Peyer's patch (tissue), 4 donors: ENCODE measurements at regions not wholly inside any gene's neighbourhood (a gene's known extent, or its start where the extent isn't known, plus 50 kb on each side); places are given as distances from the start of the nearest gene placed in this dataset.

Experiments
- DNase-seq, 3 donors: peaks; one replicate each; pipeline ENCODE4 v3.0.0-alpha.2; 2017 to 2019
- H3K27ac ChIP-seq, 4 donors: fragments of 200-600 bp; sonication (generic); one replicate each; pipeline ENCODE4 v1.5.1; 2016 to 2019
- H3K27me3 ChIP-seq, 2 donors: fragments of 200-600 bp; sonication (generic); one replicate each; pipeline ENCODE4 v1.5.1; 2019
- H3K36me3 ChIP-seq, 3 donors: fragments of 200-600 bp; sonication (generic); one replicate each; pipeline ENCODE4 v1.5.1; 2016 to 2019
- H3K4me1 ChIP-seq, 4 donors: fragments of 200-600 bp; sonication (generic); one replicate each; pipeline ENCODE4 v1.5.1; 2016 to 2019
- H3K4me3 ChIP-seq, 4 donors: fragments of 200-600 bp; sonication (generic); 1 replicate in 3 of 4; 2 replicates in 1 of 4; pipeline ENCODE4 v1.5.1; 2016 to 2019; ENCODE audit warnings: mild to moderate bottlenecking in 1 of 4
- H3K9me3 ChIP-seq, 4 donors: fragments of 200-600 bp; sonication (generic); one replicate each; pipeline ENCODE4 v1.5.1; 2016 to 2019; ENCODE audit warnings: mild to moderate bottlenecking in 1 of 4
- POLR2A ChIP-seq, 2 donors: fragments of 450-650 bp; IDR thresholded peaks; one replicate each; pipeline ENCODE4 v1.5.1; 2017; ENCODE audit warnings: antibody characterized with exemption in 2 of 2, mild to moderate bottlenecking in 2 of 2, moderate library complexity in 2 of 2
- TF ChIP-seq, protein P1 (sequence below), 6 experiments: fragments of 450-650 bp in 4 of 6; fragments of 200-600 bp in 2 of 6; sonication (generic) in 1 of 6; IDR thresholded peaks; one replicate each; pipeline ENCODE4 v1.5.1; 2017 to 2019; ENCODE audit warnings: antibody characterized with exemption in 6 of 6, mild to moderate bottlenecking in 3 of 6, moderate library complexity in 1 of 6

DNA sequence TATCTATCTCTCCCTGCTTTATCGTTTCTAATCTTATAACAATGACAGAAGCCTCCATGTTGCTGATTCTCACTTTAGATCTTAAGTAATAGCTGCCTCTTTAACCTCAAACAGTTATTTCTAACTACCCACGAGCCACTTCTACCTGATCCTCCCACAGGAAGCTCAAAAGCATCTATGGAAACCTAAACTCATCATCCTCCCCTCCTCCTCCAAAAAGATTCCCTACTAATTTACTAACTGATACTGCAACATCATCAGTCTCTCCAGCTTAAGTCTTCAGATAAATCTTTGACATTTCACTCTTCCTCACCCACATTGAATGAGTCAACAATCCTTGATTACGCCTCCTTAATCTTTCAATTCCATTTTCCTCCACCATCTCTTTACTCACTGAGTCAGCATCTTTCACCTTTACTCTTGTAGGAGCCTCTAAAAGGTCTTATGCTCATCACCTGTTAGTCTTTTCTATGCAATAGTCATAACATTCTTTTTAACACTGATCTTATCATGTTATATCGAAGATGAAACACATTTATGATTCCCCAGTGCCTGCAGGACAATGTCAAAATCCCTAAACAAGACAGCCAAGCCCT lies 526.7 kb upstream of the CDH4 start:
- H3K4me3 ChIP-seq: no peak overlapping the region
- DNase-seq: no peak
- no peak overlapping the region for H3K27ac ChIP-seq
- H3K36me3 ChIP-seq: no peaks in the 10 kb centered on the region
- TF ChIP-seq, protein P1, sequence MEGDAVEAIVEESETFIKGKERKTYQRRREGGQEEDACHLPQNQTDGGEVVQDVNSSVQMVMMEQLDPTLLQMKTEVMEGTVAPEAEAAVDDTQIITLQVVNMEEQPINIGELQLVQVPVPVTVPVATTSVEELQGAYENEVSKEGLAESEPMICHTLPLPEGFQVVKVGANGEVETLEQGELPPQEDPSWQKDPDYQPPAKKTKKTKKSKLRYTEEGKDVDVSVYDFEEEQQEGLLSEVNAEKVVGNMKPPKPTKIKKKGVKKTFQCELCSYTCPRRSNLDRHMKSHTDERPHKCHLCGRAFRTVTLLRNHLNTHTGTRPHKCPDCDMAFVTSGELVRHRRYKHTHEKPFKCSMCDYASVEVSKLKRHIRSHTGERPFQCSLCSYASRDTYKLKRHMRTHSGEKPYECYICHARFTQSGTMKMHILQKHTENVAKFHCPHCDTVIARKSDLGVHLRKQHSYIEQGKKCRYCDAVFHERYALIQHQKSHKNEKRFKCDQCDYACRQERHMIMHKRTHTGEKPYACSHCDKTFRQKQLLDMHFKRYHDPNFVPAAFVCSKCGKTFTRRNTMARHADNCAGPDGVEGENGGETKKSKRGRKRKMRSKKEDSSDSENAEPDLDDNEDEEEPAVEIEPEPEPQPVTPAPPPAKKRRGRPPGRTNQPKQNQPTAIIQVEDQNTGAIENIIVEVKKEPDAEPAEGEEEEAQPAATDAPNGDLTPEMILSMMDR (IDR thresholded peaks at IDR 0.05): no peak
- no peak for TF ChIP-seq POLR2A (IDR thresholded peaks at IDR 0.05)
- no peaks in the 10 kb centered on the region for H3K4me1 ChIP-seq
- H3K9me3 ChIP-seq: no peaks in the 10 kb centered on the region
- no peaks in the 10 kb centered on the region for H3K27me3 ChIP-seq

DNA sequence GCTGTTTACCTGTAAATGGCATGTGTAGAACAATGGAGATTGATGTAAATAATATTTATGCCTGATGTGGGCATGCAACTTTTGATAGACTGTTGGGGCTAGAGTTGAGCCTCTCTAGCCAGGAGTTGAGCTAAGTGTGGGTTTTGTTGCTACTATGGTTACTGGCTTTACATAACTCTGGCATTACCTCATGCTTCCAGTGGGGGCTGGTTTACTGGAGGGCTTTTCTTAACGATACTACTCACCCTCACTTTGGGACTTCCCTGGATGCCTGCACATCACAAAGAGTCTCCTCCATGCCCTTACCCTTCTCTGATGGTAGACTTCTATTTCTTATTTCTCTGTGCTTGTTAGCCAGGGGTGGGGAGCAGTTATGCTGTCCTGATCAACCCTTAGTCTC lies 524.6 kb upstream of the CDH4 start:
- Histone ChIP-seq H3K4me3 (no peak overlapping the region), H3K27me3 (no peaks in the 10 kb centered on the region), H3K36me3 (no peaks in the 10 kb centered on the region), H3K9me3 (no peaks in the 10 kb centered on the region), H3K27ac (no peak overlapping the region), H3K4me1 (no peaks in the 10 kb centered on the region)
- no peak for DNase-seq
- TF ChIP-seq, protein P1 (IDR thresholded peaks at IDR 0.05): no peak
- TF ChIP-seq POLR2A (IDR thresholded peaks at IDR 0.05): no peak

DNA sequence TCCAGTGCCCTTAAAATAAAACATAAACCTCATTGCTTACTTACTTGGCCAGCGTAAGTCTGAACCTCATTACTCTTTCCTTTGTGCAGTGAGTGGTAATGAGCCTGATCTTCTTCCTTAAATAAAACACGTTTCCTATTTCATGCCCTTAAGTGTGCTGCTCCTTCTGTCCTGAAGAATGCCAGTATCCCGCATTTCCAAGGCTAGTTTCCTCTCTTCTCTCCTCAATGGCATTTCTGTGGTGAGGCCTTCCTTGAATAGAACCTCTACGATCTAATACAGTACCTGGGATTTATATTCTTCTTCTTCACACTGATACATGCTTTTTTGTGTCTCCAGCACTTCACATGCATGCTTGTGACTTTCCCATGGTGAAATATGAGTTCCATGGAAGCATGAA lies 523.4 kb upstream of the CDH4 start:
- H3K27me3 ChIP-seq: no peaks in the 10 kb centered on the region
- no peak for DNase-seq
- H3K9me3 ChIP-seq: no peaks in the 10 kb centered on the region
- no peaks in the 10 kb centered on the region for H3K36me3 ChIP-seq
- no peak overlapping the region for H3K4me3 ChIP-seq
- TF ChIP-seq, protein P1 (IDR thresholded peaks at IDR 0.05): no peak
- no peak for TF ChIP-seq POLR2A (IDR thresholded peaks at IDR 0.05)
- H3K4me1 ChIP-seq: no peaks in the 10 kb centered on the region
- H3K27ac ChIP-seq: no peak overlapping the region

DNA sequence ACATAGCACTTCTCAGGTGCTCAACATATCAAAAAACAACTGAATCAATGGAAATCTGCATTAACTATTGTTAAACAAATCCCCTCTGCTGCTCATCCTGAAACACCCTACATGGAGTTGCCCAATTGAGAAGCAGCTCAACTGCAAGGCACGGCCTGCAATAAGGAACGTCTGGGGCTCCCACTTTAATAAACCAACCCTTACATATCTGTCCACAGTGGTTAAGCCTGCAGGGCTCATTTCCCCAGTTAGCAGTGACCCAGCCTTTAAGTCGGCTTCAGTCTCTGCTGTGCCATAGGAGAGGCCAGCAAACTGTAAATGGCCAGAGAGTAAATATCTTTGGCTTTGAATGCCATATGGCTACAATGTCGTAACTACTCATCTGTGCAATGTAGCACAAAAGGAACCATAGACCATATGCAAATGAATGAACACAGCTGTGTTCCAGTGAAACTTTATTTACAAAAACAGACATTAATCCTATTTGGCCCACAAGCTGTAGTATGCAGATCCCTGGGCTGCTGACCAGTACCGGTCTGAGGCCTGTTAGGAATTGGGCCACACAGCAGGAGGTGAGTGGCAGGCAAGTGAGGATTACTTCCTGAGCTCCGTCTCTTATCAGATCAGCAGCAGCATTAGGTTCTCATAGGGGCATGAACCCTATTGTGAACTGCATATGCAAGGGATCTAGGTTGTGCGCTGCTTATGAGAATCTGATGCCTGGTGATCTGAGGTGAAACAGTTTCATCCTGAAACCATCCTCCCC lies 522.7 kb upstream of the CDH4 start:
- Histone ChIP-seq H3K27ac (no peak overlapping the region), H3K27me3 (no peaks in the 10 kb centered on the region), H3K36me3 (no peaks in the 10 kb centered on the region), H3K4me3 (no peak overlapping the region), H3K9me3 (no peaks in the 10 kb centered on the region), H3K4me1 (no peaks in the 10 kb centered on the region)
- TF ChIP-seq POLR2A (IDR thresholded peaks at IDR 0.05): no peak
- TF ChIP-seq, protein P1 (IDR thresholded peaks at IDR 0.05): no peak
- no peak for DNase-seq

DNA sequence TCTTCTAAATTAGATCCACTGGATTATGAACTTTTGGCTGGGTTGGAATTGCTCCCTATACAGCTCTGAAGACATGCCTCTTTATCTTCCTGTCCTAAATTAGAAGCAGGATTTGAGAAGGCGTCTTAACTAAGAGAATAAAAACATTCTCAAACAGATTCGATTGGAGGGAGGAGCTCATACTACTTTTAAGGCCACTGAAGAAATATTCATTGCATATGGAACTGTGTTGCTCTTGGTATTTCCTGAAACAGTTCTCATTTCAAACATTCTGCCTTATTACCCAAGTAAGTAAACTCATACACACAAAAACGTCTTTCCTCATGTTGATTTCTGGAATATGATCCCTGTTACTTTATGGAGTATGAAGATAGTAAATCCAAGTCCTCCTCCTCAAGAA lies 519.7 kb upstream of the CDH4 start:
- DNase-seq: no peak

More for the DNA sequence above, 519.7 kb upstream of the CDH4 start:
- no peaks in the 10 kb centered on the region for H3K4me1 ChIP-seq
- no peak overlapping the region for H3K4me3 ChIP-seq
- H3K9me3 ChIP-seq: no peaks in the 10 kb centered on the region
- H3K27me3 ChIP-seq: no peaks in the 10 kb centered on the region
- no peaks in the 10 kb centered on the region for H3K36me3 ChIP-seq
- no peak overlapping the region for H3K27ac ChIP-seq
- TF ChIP-seq, protein P1 (IDR thresholded peaks at IDR 0.05): no peak
